A673 (cell line): ENCODE measurements at regions not wholly inside any gene's neighbourhood (a gene's known extent, or its start where the extent isn't known, plus 50 kb on each side); places are given as distances from the start of the nearest gene placed in this dataset.

ENCODE experiments used
- EZH2 ChIP-seq: fragments of 200-600 bp; sonication (generic); IDR thresholded peaks from 2 replicates; pipeline ENCODE4 v1.6.1; 2017; ENCODE audit warnings: borderline replicate concordance, low read depth, mild to moderate bottlenecking, mixed read lengths, antibody characterized with exemption, low read length; ENCODE audit not compliant: poor library complexity, severe bottlenecking
- TF ChIP-seq, protein P1 (sequence below): fragments of 300-800, 200-600 bp; sonication (generic); conservative IDR thresholded peaks from 2 replicates; pipeline ENCODE4 v1.5.1; 2017; ENCODE audit warnings: low read depth, mild to moderate bottlenecking, antibody characterized with exemption, low read length, moderate library complexity, mixed read lengths

DNA sequence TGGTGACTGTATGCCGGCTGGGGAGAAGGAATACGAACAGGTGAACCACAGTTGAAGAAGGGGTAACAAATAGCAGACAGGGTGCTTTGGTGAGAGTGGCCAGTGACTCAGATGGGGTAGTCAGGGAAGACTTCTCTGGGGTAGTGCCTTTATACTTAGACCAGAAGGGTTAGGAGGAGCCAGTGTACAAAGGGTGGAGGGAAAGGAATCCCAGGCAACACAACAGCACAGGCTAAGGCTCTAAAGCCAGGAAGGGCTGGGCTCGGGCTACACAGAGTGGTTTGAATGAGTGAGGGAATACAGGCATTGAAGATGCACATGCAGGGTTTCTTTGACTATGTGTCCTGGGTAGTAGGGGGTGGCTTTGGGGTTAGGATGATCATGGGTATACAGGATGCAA lies 70.6 kb upstream of the CXCL14 start:
- TF ChIP-seq, protein P1, sequence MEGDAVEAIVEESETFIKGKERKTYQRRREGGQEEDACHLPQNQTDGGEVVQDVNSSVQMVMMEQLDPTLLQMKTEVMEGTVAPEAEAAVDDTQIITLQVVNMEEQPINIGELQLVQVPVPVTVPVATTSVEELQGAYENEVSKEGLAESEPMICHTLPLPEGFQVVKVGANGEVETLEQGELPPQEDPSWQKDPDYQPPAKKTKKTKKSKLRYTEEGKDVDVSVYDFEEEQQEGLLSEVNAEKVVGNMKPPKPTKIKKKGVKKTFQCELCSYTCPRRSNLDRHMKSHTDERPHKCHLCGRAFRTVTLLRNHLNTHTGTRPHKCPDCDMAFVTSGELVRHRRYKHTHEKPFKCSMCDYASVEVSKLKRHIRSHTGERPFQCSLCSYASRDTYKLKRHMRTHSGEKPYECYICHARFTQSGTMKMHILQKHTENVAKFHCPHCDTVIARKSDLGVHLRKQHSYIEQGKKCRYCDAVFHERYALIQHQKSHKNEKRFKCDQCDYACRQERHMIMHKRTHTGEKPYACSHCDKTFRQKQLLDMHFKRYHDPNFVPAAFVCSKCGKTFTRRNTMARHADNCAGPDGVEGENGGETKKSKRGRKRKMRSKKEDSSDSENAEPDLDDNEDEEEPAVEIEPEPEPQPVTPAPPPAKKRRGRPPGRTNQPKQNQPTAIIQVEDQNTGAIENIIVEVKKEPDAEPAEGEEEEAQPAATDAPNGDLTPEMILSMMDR, result no peak
- TF ChIP-seq EZH2, result no peak
